T-cell (primary cell): ENCODE measurements at regions not wholly inside any gene's neighbourhood (a gene's known extent, or its start where the extent isn't known, plus 50 kb on each side); places are given as distances from the start of the nearest gene placed in this dataset.

ENCODE experiments used
- ATAC-seq, 4 experiments: fragments of 200-7000 bp in 3 of 4; fragments of 150-1000 bp in 1 of 4; cut with Tn5 transposase; replicated peaks in 1 of 4; 1 replicate in 3 of 4; 2 replicates in 1 of 4; pipeline ENCODE4 v1.10.0; 2021; ENCODE audit warnings: moderate library complexity in 3 of 4, mild to moderate bottlenecking in 2 of 4, moderate number of reproducible peaks in 1 of 4
- CTCF ChIA-PET, 2 donors: fragments of 300-600 bp; sonication (Branson Sonifier 250); formaldehyde crosslinking; loops; one replicate each; lab custom pipeline; 2022; ENCODE audit warnings: antibody characterized with exemption in 2 of 2; lab: Charles Lee
- POLR2A ChIA-PET, 2 donors: fragments of 300-600 bp; sonication (Branson Sonifier 250); formaldehyde crosslinking; loops; one replicate each; lab custom pipeline; 2022; ENCODE audit warnings: antibody characterized with exemption in 2 of 2; lab: Charles Lee
- DNase-seq, 35 experiments: peaks; one replicate each; pipeline versions ENCODE4 v3.0.0 to v3.0.0-alpha.2; 2013 to 2023
- H3K27ac ChIP-seq: one replicate; pipeline ENCODE4 v1.5.1; 2013; ENCODE audit warnings: low read length
- H3K27me3 ChIP-seq, 2 experiments: replicated peaks in 1 of 2; 1 replicate in 1 of 2; 2 replicates in 1 of 2; pipeline versions ENCODE4 v1.6.1 to v1.7.0; 2013; ENCODE audit warnings: low read length in 1 of 2, mixed read lengths in 1 of 2; ENCODE audit not compliant: control insufficient read depth in 2 of 2, insufficient read depth in 2 of 2; ENCODE audit errors: extremely low read depth in 1 of 2
- H3K36me3 ChIP-seq, 2 donors: 1 replicate in 1 of 2; 2 replicates in 1 of 2; pipeline versions ENCODE4 v1.6.1 to v1.7.0; 2013; ENCODE audit warnings: low read length in 1 of 2; ENCODE audit not compliant: control insufficient read depth in 2 of 2, insufficient read depth in 1 of 2; ENCODE audit errors: extremely low read depth in 1 of 2
- H3K4me1 ChIP-seq, 2 experiments: 1 replicate in 1 of 2; 2 replicates in 1 of 2; pipeline versions ENCODE4 v1.6.1 to v1.7.0; 2013; ENCODE audit warnings: low read length in 2 of 2, mixed read lengths in 1 of 2; ENCODE audit not compliant: insufficient read depth in 2 of 2, control insufficient read depth in 1 of 2; ENCODE audit errors: extremely low read depth in 1 of 2
- H3K4me3 ChIP-seq, 2 donors: 1 replicate in 1 of 2; 2 replicates in 1 of 2; pipeline versions ENCODE4 v1.5.1 to v1.7.0; 2013; ENCODE audit warnings: mild to moderate bottlenecking in 2 of 2, low read length in 1 of 2, moderate library complexity in 1 of 2; ENCODE audit not compliant: control insufficient read depth in 1 of 2; ENCODE audit errors: extremely low read depth in 1 of 2
- H3K9me3 ChIP-seq: 2 replicates; pipeline ENCODE4 v1.7.0; 2013
- H3K27ac Mint-ChIP-seq, 2 donors: one replicate each; pipeline ENCODE4 v1.8.0; 2020 to 2021; ENCODE audit warnings: mild to moderate bottlenecking in 2 of 2, mixed read lengths in 2 of 2
- H3K27me3 Mint-ChIP-seq, 2 donors: one replicate each; pipeline ENCODE4 v1.8.0; 2021 to 2022; ENCODE audit warnings: mixed read lengths in 2 of 2
- H3K36me3 Mint-ChIP-seq: one replicate; pipeline ENCODE4 v1.8.0; 2021; ENCODE audit warnings: mixed read lengths
- H3K4me1 Mint-ChIP-seq, 3 donors: one replicate each; pipeline ENCODE4 v1.8.0; 2020 to 2022; ENCODE audit warnings: mixed read lengths in 3 of 3, mild to moderate bottlenecking in 1 of 3
- H3K4me3 Mint-ChIP-seq, 3 donors: one replicate each; pipeline ENCODE4 v1.8.0; 2020 to 2022; ENCODE audit warnings: mild to moderate bottlenecking in 3 of 3, mixed read lengths in 3 of 3, moderate library complexity in 3 of 3
- H3K9me3 Mint-ChIP-seq, 3 donors: one replicate each; pipeline ENCODE4 v1.8.0; 2020 to 2022; ENCODE audit warnings: mixed read lengths in 3 of 3
- WGBS: methylation state at CpG from one replicate; pipeline ENCODE4 v1.1.5; 2013; ENCODE audit warnings: missing lambda C conversion rate; ENCODE audit not compliant: insufficient coverage; 5-methylcytosine and 5-hydroxymethylcytosine counted together

GRCh38 chr4:22129454-22130029 is 181.0 kb upstream of the KCNIP4 start:
- Mint-ChIP-seq H3K27me3 (no peaks in the 10 kb centered on the region), H3K36me3 (no peaks in the 10 kb centered on the region), H3K4me1 (no peaks in the 10 kb centered on the region), H3K4me3 (no peak overlapping the region), H3K9me3 (peaks cover 6 to 13% (median 9%) of the 10 kb centered on the region in 3 donors), H3K27ac (no peak overlapping the region)
- no peaks in the 10 kb centered on the region for H3K36me3 ChIP-seq
- ATAC-seq (no peak), DNase-seq (peak in 1 of 35 experiments; percentile 1)
- H3K4me3 ChIP-seq, result no peak overlapping the region
- H3K9me3 ChIP-seq, result no peaks in the 10 kb centered on the region
- ChIA-PET CTCF (no interaction called here), POLR2A (no interaction called here)
- no peak overlapping the region for H3K27ac ChIP-seq
- WGBS, result 45% methylated on average over 2 of the region's 12 CpGs
- H3K27me3 ChIP-seq, result no peaks in the 10 kb centered on the region
- no peaks in the 10 kb centered on the region for H3K4me1 ChIP-seq

- H3K27ac Mint-ChIP-seq, result no peak overlapping the region
- WGBS, result 80% methylated on average over 2 of the region's 2 CpGs
- DNase-seq, result no peak
- H3K4me3 Mint-ChIP-seq, result no peak overlapping the region
- no peaks in the 10 kb centered on the region for H3K4me1 ChIP-seq
- no peaks in the 10 kb centered on the region for H3K27me3 Mint-ChIP-seq
- H3K27ac ChIP-seq, result no peak overlapping the region
- no peaks in the 10 kb centered on the region for H3K9me3 ChIP-seq
- ChIA-PET POLR2A (interaction anchor here in 1 of 2 donors (0.7 kb wide), 1 partner anchor 354 kb away, joined by 6 read pairs; no protein-coding TSS in a partner anchor), CTCF (no interaction called here)
- no peaks in the 10 kb centered on the region for H3K36me3 ChIP-seq
- no peaks in the 10 kb centered on the region for H3K4me1 Mint-ChIP-seq
- H3K4me3 ChIP-seq, result no peak overlapping the region
- no peaks in the 10 kb centered on the region for H3K27me3 ChIP-seq
- H3K9me3 Mint-ChIP-seq, result peaks cover 14 to 33% (median 23%) of the 10 kb centered on the region in 3 donors
- no peaks in the 10 kb centered on the region for H3K36me3 Mint-ChIP-seq
- ATAC-seq, result no peak
These were observed 173.5 kb upstream of the KCNIP4 start for GRCh38 chr4:22122062-22122461.

GRCh38 chr4:22115262-22115661 is 166.7 kb upstream of the KCNIP4 start:
- H3K27me3 ChIP-seq, result no peaks in the 10 kb centered on the region
- H3K27ac ChIP-seq, result no peak overlapping the region
- no peaks in the 10 kb centered on the region for H3K9me3 ChIP-seq
- H3K4me1 Mint-ChIP-seq, result no peaks in the 10 kb centered on the region
- ATAC-seq, result no peak
- H3K36me3 Mint-ChIP-seq, result no peaks in the 10 kb centered on the region
- H3K27ac Mint-ChIP-seq, result no peak overlapping the region
- H3K27me3 Mint-ChIP-seq, result no peaks in the 10 kb centered on the region
- ChIA-PET CTCF (no interaction called here), POLR2A (no interaction called here)
- H3K4me3 Mint-ChIP-seq, result no peak overlapping the region
- no peaks in the 10 kb centered on the region for H3K4me1 ChIP-seq
- peaks cover 8 to 24% (median 13%) of the 10 kb centered on the region in 3 donors for H3K9me3 Mint-ChIP-seq
- no peak overlapping the region for H3K4me3 ChIP-seq
- DNase-seq, result no peak
- H3K36me3 ChIP-seq, result no peaks in the 10 kb centered on the region
- WGBS, result no CpG with 5 or more reads among the region's 2 CpGs

- no peaks in the 10 kb centered on the region for H3K36me3 ChIP-seq
- Mint-ChIP-seq H3K4me3 (no peak overlapping the region), H3K9me3 (peaks cover 0 to 7% (median 2%) of the 10 kb centered on the region in 3 donors), H3K36me3 (no peaks in the 10 kb centered on the region), H3K27me3 (no peaks in the 10 kb centered on the region), H3K27ac (no peak overlapping the region), H3K4me1 (no peaks in the 10 kb centered on the region)
- ChIA-PET POLR2A (no interaction called here), CTCF (no interaction called here)
- no peak for DNase-seq
- no peaks in the 10 kb centered on the region for H3K27me3 ChIP-seq
- no peak for ATAC-seq
- H3K9me3 ChIP-seq, result no peaks in the 10 kb centered on the region
- no peak overlapping the region for H3K4me3 ChIP-seq
- no peaks in the 10 kb centered on the region for H3K4me1 ChIP-seq
- no CpG with 5 or more reads among the region's 2 CpGs for WGBS
- no peak overlapping the region for H3K27ac ChIP-seq
These were observed 155.2 kb upstream of the KCNIP4 start for GRCh38 chr4:22103768-22104167.

GRCh38 chr4:22099896-22100295 is 151.3 kb upstream of the KCNIP4 start:
- H3K27ac Mint-ChIP-seq, result peak overlapping the region in 1 of 2 donors; percentile 59
- no peaks in the 10 kb centered on the region for H3K4me1 Mint-ChIP-seq
- Histone ChIP-seq H3K27me3 (no peaks in the 10 kb centered on the region), H3K4me1 (no peaks in the 10 kb centered on the region), H3K36me3 (no peaks in the 10 kb centered on the region), H3K4me3 (no peak overlapping the region), H3K9me3 (no peaks in the 10 kb centered on the region), H3K27ac (no peak overlapping the region)
- no peaks in the 10 kb centered on the region for H3K27me3 Mint-ChIP-seq
- ATAC-seq (peak in 3 of 4 experiments; percentile 67 to 78 (median 77)), DNase-seq (peak in 2 of 35 experiments; percentile 3 to 6)
- no peak overlapping the region for H3K4me3 Mint-ChIP-seq
- CTCF ChIA-PET, result no interaction called here
- H3K36me3 Mint-ChIP-seq, result no peaks in the 10 kb centered on the region
- peaks cover 0 to 3% (median 1%) of the 10 kb centered on the region in 3 donors for H3K9me3 Mint-ChIP-seq
- POLR2A ChIA-PET, result no interaction called here
- WGBS, result no CpG with 5 or more reads among the region's 2 CpGs

- Mint-ChIP-seq H3K27ac (no peak overlapping the region), H3K27me3 (no peaks in the 10 kb centered on the region), H3K4me3 (no peak overlapping the region), H3K4me1 (no peaks in the 10 kb centered on the region), H3K9me3 (peaks cover 1 to 7% (median 3%) of the 10 kb centered on the region in 3 donors), H3K36me3 (no peaks in the 10 kb centered on the region)
- H3K9me3 ChIP-seq, result no peaks in the 10 kb centered on the region
- ChIA-PET CTCF (no interaction called here), POLR2A (no interaction called here)
- ATAC-seq (no peak), DNase-seq (no peak)
- no peak overlapping the region for H3K4me3 ChIP-seq
- no peaks in the 10 kb centered on the region for H3K4me1 ChIP-seq
- no peak overlapping the region for H3K27ac ChIP-seq
- no peaks in the 10 kb centered on the region for H3K27me3 ChIP-seq
- no peaks in the 10 kb centered on the region for H3K36me3 ChIP-seq
- WGBS, result no CpG with 5 or more reads among the region's 2 CpGs
These were observed 149.0 kb upstream of the KCNIP4 start for GRCh38 chr4:22097596-22097995.

- peaks cover 1 to 9% (median 7%) of the 10 kb centered on the region in 3 donors for H3K9me3 Mint-ChIP-seq
- H3K4me1 ChIP-seq, result no peaks in the 10 kb centered on the region
- H3K4me1 Mint-ChIP-seq, result no peaks in the 10 kb centered on the region
- H3K9me3 ChIP-seq, result no peaks in the 10 kb centered on the region
- H3K4me3 Mint-ChIP-seq, result no peak overlapping the region
- no peaks in the 10 kb centered on the region for H3K36me3 ChIP-seq
- DNase-seq (no peak), ATAC-seq (no peak)
- no peaks in the 10 kb centered on the region for H3K27me3 ChIP-seq
- H3K27me3 Mint-ChIP-seq, result no peaks in the 10 kb centered on the region
- no peaks in the 10 kb centered on the region for H3K36me3 Mint-ChIP-seq
- CTCF ChIA-PET, result no interaction called here
- no peak overlapping the region for H3K27ac Mint-ChIP-seq
- H3K4me3 ChIP-seq, result no peak overlapping the region
- H3K27ac ChIP-seq, result no peak overlapping the region
- POLR2A ChIA-PET, result no interaction called here
These were observed 145.6 kb upstream of the KCNIP4 start for GRCh38 chr4:22094217-22094616.
